A673 (cell line): ENCODE measurements at regions not wholly inside any gene's neighbourhood (a gene's known extent, or its start where the extent isn't known, plus 50 kb on each side); places are given as distances from the start of the nearest gene placed in this dataset.
A peak's percentile ranks its signal among the peaks of the same experiment; 100 is the strongest.
"Not testable (repeated sequence)": the region's sequence is repeated elsewhere in the genome, so short reads cannot be mapped to it uniquely, and the experiment has no call there.

ENCODE experiments used
- BruUV-seq: library from RNA; stranded (reverse); fragments of 400-500 nt; replicated peaks from 2 replicates; lab custom pipeline; 2021; lab: Mats Ljungman, UMichigan
- CTCF ChIA-PET: fragments of 300-600 bp; sonication (Branson Sonifier 250); formaldehyde crosslinking; loops from one replicate; lab custom pipeline; 2022; ENCODE audit warnings: antibody characterized with exemption; lab: Charles Lee
- POLR2A ChIA-PET: fragments of 300-600 bp; sonication (Branson Sonifier 250); formaldehyde crosslinking; loops from one replicate; lab custom pipeline; 2022; ENCODE audit warnings: antibody characterized with exemption; ENCODE audit not compliant: low non-redundant PET; lab: Charles Lee
- DNase-seq: peaks from one replicate; pipeline ENCODE4 v3.0.0-alpha.2; 2015; ENCODE audit warnings: low spot score
- H3K27ac ChIP-seq: fragments of 200-600 bp; sonication (generic); 2 replicates; pipeline ENCODE4 v1.5.1; 2016; ENCODE audit warnings: mixed run types, low read depth, mild to moderate bottlenecking, mixed read lengths, antibody characterized with exemption, low read length; ENCODE audit not compliant: poor library complexity, severe bottlenecking
- H3K27me3 ChIP-seq: fragments of 200-600 bp; sonication (generic); replicated peaks from 2 replicates; pipeline ENCODE4 v1.6.1; 2017; ENCODE audit warnings: mixed run types, low read depth, mild to moderate bottlenecking, mixed read lengths, antibody characterized with exemption, low read length; ENCODE audit not compliant: insufficient read depth, poor library complexity
- H3K36me3 ChIP-seq: fragments of 200-600 bp; sonication (generic); 2 replicates; pipeline ENCODE4 v1.6.1; 2016; ENCODE audit warnings: mixed run types, mild to moderate bottlenecking, mixed read lengths, antibody characterized with exemption, low read length; ENCODE audit not compliant: insufficient read depth, poor library complexity, severe bottlenecking
- H3K4me1 ChIP-seq: fragments of 200-600 bp; sonication (generic); 2 replicates; pipeline ENCODE4 v1.6.1; 2017; ENCODE audit warnings: mixed run types, mild to moderate bottlenecking, mixed read lengths, antibody characterized with exemption, low read length; ENCODE audit not compliant: insufficient read depth, poor library complexity, severe bottlenecking
- H3K4me3 ChIP-seq: fragments of 200-600 bp; sonication (generic); 2 replicates; pipeline ENCODE4 v1.5.1; 2016; ENCODE audit warnings: low read depth, mixed run types, mild to moderate bottlenecking, mixed read lengths, low read length; ENCODE audit not compliant: poor library complexity, severe bottlenecking
- H3K9me3 ChIP-seq: fragments of 200-600 bp; sonication (generic); 2 replicates; pipeline ENCODE4 v1.6.1; 2016; ENCODE audit warnings: mixed run types, low read depth, mild to moderate bottlenecking, mixed read lengths, antibody characterized with exemption, low read length; ENCODE audit not compliant: poor library complexity, severe bottlenecking
- EZH2 ChIP-seq: fragments of 200-600 bp; sonication (generic); IDR thresholded peaks from 2 replicates; pipeline ENCODE4 v1.6.1; 2017; ENCODE audit warnings: borderline replicate concordance, low read depth, mild to moderate bottlenecking, mixed read lengths, antibody characterized with exemption, low read length; ENCODE audit not compliant: poor library complexity, severe bottlenecking
- intact Hi-C: fragments of 100-400 bp; cut with micrococcal nuclease; formaldehyde crosslinking; loops from one replicate; pipeline ENCODE4 v1.10.0; 2022; ENCODE audit not compliant: unreplicated experiment
- TF ChIP-seq, protein P1 (sequence below): fragments of 300-800, 200-600 bp; sonication (generic); conservative IDR thresholded peaks from 2 replicates; pipeline ENCODE4 v1.5.1; 2017; ENCODE audit warnings: low read depth, mild to moderate bottlenecking, antibody characterized with exemption, low read length, moderate library complexity, mixed read lengths

DNA sequence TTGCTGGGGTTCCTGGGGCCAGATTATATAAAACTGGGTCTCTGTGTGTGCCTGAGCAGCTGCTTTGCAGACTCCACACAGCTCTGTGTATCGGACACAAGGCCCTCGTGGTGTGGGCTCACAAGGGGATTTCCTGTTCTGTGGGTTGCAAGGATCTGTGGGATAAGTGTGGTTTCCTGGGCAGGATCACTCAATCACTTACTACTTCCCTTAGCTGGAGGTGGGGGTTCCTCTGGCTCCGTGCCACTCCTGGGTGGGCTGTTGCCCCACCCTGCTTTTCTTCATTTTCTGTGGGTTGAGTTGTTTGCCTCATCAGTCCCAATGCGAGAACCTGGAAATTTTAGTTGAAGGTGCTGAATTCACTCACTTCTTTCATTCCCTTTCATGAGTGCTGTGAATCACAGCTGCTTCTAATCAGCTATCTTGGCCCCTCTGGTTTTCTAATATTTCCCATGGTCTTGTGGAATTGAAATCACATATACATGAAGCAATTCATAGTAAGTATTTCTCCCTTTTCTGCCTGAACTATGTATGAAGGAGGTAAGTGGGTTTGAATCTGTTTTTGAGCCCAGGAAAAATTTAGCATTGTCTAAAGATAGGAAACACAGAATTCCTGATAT is 196.3 kb downstream of the DCDC2C start:
- intact Hi-C loops = no loop called here
- ChIA-PET CTCF (interaction anchor here (1.1 kb wide), 1 partner anchor 119 kb away, joined by 3 read pairs; no protein-coding TSS in a partner anchor), POLR2A (no interaction called here)
- Histone ChIP-seq H3K4me3 (no peak overlapping the region), H3K27ac (peak overlapping the region; percentile 37), H3K4me1 (peaks cover 14% of the 10 kb centered on the region), H3K27me3 (no peaks in the 10 kb centered on the region), H3K9me3 (no peaks in the 10 kb centered on the region), H3K36me3 (no peaks in the 10 kb centered on the region)
- TF ChIP-seq, protein P1, sequence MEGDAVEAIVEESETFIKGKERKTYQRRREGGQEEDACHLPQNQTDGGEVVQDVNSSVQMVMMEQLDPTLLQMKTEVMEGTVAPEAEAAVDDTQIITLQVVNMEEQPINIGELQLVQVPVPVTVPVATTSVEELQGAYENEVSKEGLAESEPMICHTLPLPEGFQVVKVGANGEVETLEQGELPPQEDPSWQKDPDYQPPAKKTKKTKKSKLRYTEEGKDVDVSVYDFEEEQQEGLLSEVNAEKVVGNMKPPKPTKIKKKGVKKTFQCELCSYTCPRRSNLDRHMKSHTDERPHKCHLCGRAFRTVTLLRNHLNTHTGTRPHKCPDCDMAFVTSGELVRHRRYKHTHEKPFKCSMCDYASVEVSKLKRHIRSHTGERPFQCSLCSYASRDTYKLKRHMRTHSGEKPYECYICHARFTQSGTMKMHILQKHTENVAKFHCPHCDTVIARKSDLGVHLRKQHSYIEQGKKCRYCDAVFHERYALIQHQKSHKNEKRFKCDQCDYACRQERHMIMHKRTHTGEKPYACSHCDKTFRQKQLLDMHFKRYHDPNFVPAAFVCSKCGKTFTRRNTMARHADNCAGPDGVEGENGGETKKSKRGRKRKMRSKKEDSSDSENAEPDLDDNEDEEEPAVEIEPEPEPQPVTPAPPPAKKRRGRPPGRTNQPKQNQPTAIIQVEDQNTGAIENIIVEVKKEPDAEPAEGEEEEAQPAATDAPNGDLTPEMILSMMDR = no peak
- TF ChIP-seq EZH2 = no peak
- peak; percentile 77 for DNase-seq
- no TSS peak for BruUV-seq

GRCh38 chr2:3902131-3902530 is 198.8 kb downstream of the DCDC2C start:
- Histone ChIP-seq H3K36me3 (no peaks in the 10 kb centered on the region), H3K4me1 (peaks cover 14% of the 10 kb centered on the region), H3K27ac (no peak overlapping the region), H3K9me3 (no peaks in the 10 kb centered on the region), H3K27me3 (no peaks in the 10 kb centered on the region), H3K4me3 (no peak overlapping the region)
- BruUV-seq = no TSS peak
- intact Hi-C loops = no loop called here
- no peak for TF ChIP-seq EZH2
- TF ChIP-seq, protein P1 = no peak
- CTCF ChIA-PET = no interaction called here
- POLR2A ChIA-PET = interaction anchor here (0.6 kb wide), 1 partner anchor 18 kb away, joined by 16 read pairs; no protein-coding TSS in a partner anchor
- no peak for DNase-seq

DNA sequence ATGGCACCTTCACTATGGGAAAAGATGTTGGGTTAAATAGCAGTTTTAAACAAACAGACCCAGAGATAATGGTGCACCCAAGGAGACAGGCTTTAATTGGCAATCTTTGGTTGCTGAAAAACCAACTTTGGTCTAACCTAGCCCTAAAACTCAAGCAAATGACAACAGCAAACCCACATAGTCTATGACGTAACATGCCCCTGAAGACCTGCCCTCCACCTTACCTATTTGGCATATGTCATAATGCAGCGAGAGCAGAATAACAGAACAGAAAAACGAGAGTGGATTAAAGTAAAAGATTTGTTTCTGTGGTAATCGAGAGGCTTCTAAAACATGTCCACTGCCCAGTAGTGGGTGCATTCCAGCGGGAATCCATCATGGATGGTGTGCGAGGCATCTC is 200.7 kb downstream of the DCDC2C start:
- no peaks in the 10 kb centered on the region for H3K36me3 ChIP-seq
- H3K9me3 ChIP-seq = no peaks in the 10 kb centered on the region
- BruUV-seq = no TSS peak
- ChIA-PET CTCF (no interaction called here), POLR2A (no interaction called here)
- no peak overlapping the region for H3K27ac ChIP-seq
- no peaks in the 10 kb centered on the region for H3K27me3 ChIP-seq
- peaks cover 9% of the 10 kb centered on the region for H3K4me1 ChIP-seq
- no peak for DNase-seq
- H3K4me3 ChIP-seq = no peak overlapping the region
- intact Hi-C loops = no loop called here
- TF ChIP-seq, protein P1 = no peak
- TF ChIP-seq EZH2 = no peak

DNA sequence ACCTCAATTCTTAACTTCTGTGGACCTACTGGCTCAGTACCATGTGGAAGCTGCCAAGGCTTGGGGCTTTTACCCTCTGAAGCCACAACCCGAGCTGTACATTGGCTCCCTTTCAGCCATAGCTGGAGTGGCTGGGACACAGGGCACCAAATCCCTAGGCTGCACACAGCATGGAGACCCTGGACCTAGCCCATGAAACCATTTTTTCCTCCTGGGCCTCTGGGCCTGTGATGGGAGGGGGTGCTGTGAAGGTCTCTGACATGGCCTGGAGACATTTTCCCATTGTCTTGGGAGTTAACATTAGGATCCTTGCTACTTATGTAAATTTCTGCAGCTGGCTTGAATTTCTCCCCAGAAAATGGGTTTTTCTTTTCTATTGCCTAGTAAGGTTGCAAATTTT is 205.1 kb downstream of the DCDC2C start:
- H3K4me3 ChIP-seq, POLR2A ChIA-PET, H3K27ac ChIP-seq, H3K27me3 ChIP-seq, CTCF ChIA-PET, H3K4me1 ChIP-seq, H3K36me3 ChIP-seq, DNase-seq, H3K9me3 ChIP-seq, BruUV-seq, intact Hi-C loops: not testable (repeated sequence)
